ENCODE measurements at regions not wholly inside any gene's neighbourhood (a gene's known extent, or its start where the extent isn't known, plus 50 kb on each side); places are given as distances from the start of the nearest gene placed in this dataset.

- H2AFZ ChIP-seq (ENCODE audit: low read length): no peak overlapping the region
- H3K79me2 ChIP-seq (ENCODE audit: insufficient read depth, low read length): no peaks in the 10 kb centered on the region
- H3K27ac ChIP-seq (ENCODE audit: low read depth, low read length, poor library complexity, severe bottlenecking): no peak overlapping the region
- no peak overlapping the region for H3K4me3 ChIP-seq (ENCODE audit: low read depth, low read length, poor library complexity, severe bottlenecking)
- TF ChIP-seq CTCF (IDR thresholded peaks at IDR 0.05; ENCODE audit: low read length) (no peak), EZH2 (IDR thresholded peaks at IDR 0.05; ENCODE audit: borderline replicate concordance, low read length) (no peak)
- H3K4me1 ChIP-seq (ENCODE audit: insufficient read depth, low read length, severe bottlenecking): no peaks in the 10 kb centered on the region
- no peak overlapping the region for H3K9ac ChIP-seq (ENCODE audit: low read length)
- no peaks in the 10 kb centered on the region for H3K9me3 ChIP-seq (ENCODE audit: low read length)
- H4K20me1 ChIP-seq (ENCODE audit: insufficient read depth, low read length): no peaks in the 10 kb centered on the region
- no peaks in the 10 kb centered on the region for H3F3A ChIP-seq (ENCODE audit: insufficient read depth, low read length)
- no peaks in the 10 kb centered on the region for H3K27me3 ChIP-seq (ENCODE audit: insufficient read depth, low read length)
- H3K36me3 ChIP-seq (ENCODE audit: insufficient read depth, low read length): no peaks in the 10 kb centered on the region
- no peak overlapping the region for H3K4me2 ChIP-seq (ENCODE audit: low read length)
- H3K9me2 ChIP-seq (ENCODE audit: low read depth, low read length): no peaks in the 10 kb centered on the region
Measured at GRCh38 chr2:126786765-126787164, 111.9 kb upstream of the TEX51 start.

GRCh38 chr2:126787289-126787688 is 111.4 kb upstream of the TEX51 start:
- H3K27me3 ChIP-seq (ENCODE audit: insufficient read depth, low read length): no peaks in the 10 kb centered on the region
- H3K36me3 ChIP-seq (ENCODE audit: insufficient read depth, low read length): no peaks in the 10 kb centered on the region

GRCh38 chr2:126788113-126788512 is 110.6 kb upstream of the TEX51 start:
- Histone ChIP-seq H3K4me1 (ENCODE audit: insufficient read depth, low read length, severe bottlenecking) (no peaks in the 10 kb centered on the region), H3K4me3 (ENCODE audit: low read depth, low read length, poor library complexity, severe bottlenecking) (no peak overlapping the region), H3K27ac (ENCODE audit: low read depth, low read length, poor library complexity, severe bottlenecking) (no peak overlapping the region), H3K4me2 (ENCODE audit: low read length) (no peak overlapping the region), H3K9me3 (ENCODE audit: low read length) (no peaks in the 10 kb centered on the region), H4K20me1 (ENCODE audit: insufficient read depth, low read length) (no peaks in the 10 kb centered on the region), H3K79me2 (ENCODE audit: insufficient read depth, low read length) (no peaks in the 10 kb centered on the region), H3K27me3 (ENCODE audit: insufficient read depth, low read length) (no peaks in the 10 kb centered on the region), H3K36me3 (ENCODE audit: insufficient read depth, low read length) (no peaks in the 10 kb centered on the region), H2AFZ (ENCODE audit: low read length) (no peak overlapping the region), H3F3A (ENCODE audit: insufficient read depth, low read length) (no peaks in the 10 kb centered on the region), H3K9me2 (ENCODE audit: low read depth, low read length) (no peaks in the 10 kb centered on the region), H3K9ac (ENCODE audit: low read length) (no peak overlapping the region)
- TF ChIP-seq EZH2 (IDR thresholded peaks at IDR 0.05; ENCODE audit: borderline replicate concordance, low read length) (no peak), CTCF (IDR thresholded peaks at IDR 0.05; ENCODE audit: low read length) (no peak)

More at GRCh38 chr2:126787289-126787688, 111.4 kb upstream of the TEX51 start:
- H3F3A ChIP-seq (ENCODE audit: insufficient read depth, low read length): no peaks in the 10 kb centered on the region
- no peaks in the 10 kb centered on the region for H3K9me3 ChIP-seq (ENCODE audit: low read length)
- H3K4me2 ChIP-seq (ENCODE audit: low read length): no peak overlapping the region
- H3K79me2 ChIP-seq (ENCODE audit: insufficient read depth, low read length): no peaks in the 10 kb centered on the region
- H3K4me1 ChIP-seq (ENCODE audit: insufficient read depth, low read length, severe bottlenecking): no peaks in the 10 kb centered on the region
- H3K9ac ChIP-seq (ENCODE audit: low read length): no peak overlapping the region
- TF ChIP-seq CTCF (IDR thresholded peaks at IDR 0.05; ENCODE audit: low read length) (no peak), EZH2 (IDR thresholded peaks at IDR 0.05; ENCODE audit: borderline replicate concordance, low read length) (no peak)
- no peaks in the 10 kb centered on the region for H3K9me2 ChIP-seq (ENCODE audit: low read depth, low read length)
- no peaks in the 10 kb centered on the region for H4K20me1 ChIP-seq (ENCODE audit: insufficient read depth, low read length)
- no peak overlapping the region for H3K27ac ChIP-seq (ENCODE audit: low read depth, low read length, poor library complexity, severe bottlenecking)
- H3K4me3 ChIP-seq (ENCODE audit: low read depth, low read length, poor library complexity, severe bottlenecking): no peak overlapping the region
- H2AFZ ChIP-seq (ENCODE audit: low read length): no peak overlapping the region

Data from OCI-LY1 (cell line).